Heart right ventricle (tissue), 16 donors: ENCODE measurements at regions not wholly inside any gene's neighbourhood (a gene's known extent, or its start where the extent isn't known, plus 50 kb on each side); places are given as distances from the start of the nearest gene placed in this dataset.
"Not testable (repeated sequence)": the region's sequence is repeated elsewhere in the genome, so short reads cannot be mapped to it uniquely, and the experiment has no call there.

ENCODE experiments used
- ATAC-seq, 8 donors: fragments of 200-7000 bp; cut with Tn5 transposase; one replicate each; pipeline ENCODE4 v1.9.1; 2020; ENCODE audit warnings: mild to moderate bottlenecking in 8 of 8, moderate library complexity in 8 of 8, moderate number of reproducible peaks in 1 of 8
- DNase-seq, 2 donors: peaks; one replicate each; pipeline ENCODE4 v3.0.0-alpha.2; 2020
- H3K27ac ChIP-seq, 10 donors: fragments of 200-600 bp; sonication (generic) in 2 of 10; one replicate each; pipeline versions ENCODE4 v1.5.0 to v1.8.0; 2020 to 2022; ENCODE audit warnings: mild to moderate bottlenecking in 3 of 10
- H3K27me3 ChIP-seq, 7 donors: fragments of 200-600 bp; one replicate each; pipeline ENCODE4 v1.8.0; 2021 to 2022; ENCODE audit warnings: mild to moderate bottlenecking in 2 of 7
- H3K36me3 ChIP-seq, 9 donors: fragments of 200-600 bp; sonication (generic) in 1 of 9; one replicate each; pipeline versions ENCODE4 v1.5.0 to v1.8.0; 2020 to 2022; ENCODE audit warnings: mild to moderate bottlenecking in 2 of 9
- H3K4me1 ChIP-seq, 9 donors: fragments of 200-600 bp; sonication (generic) in 1 of 9; one replicate each; pipeline versions ENCODE4 v1.5.0 to v1.8.0; 2020 to 2022; ENCODE audit warnings: mild to moderate bottlenecking in 4 of 9
- H3K4me3 ChIP-seq, 10 donors: fragments of 200-600 bp; sonication (generic) in 2 of 10; one replicate each; pipeline versions ENCODE4 v1.5.0 to v1.8.0; 2020 to 2022; ENCODE audit warnings: mild to moderate bottlenecking in 7 of 10, moderate library complexity in 2 of 10
- H3K9me3 ChIP-seq, 11 donors: fragments of 200-600 bp in 10 of 11; sonication (generic) in 2 of 11; one replicate each; pipeline versions ENCODE4 v1.5.0 to v1.8.0; 2013 to 2022; ENCODE audit warnings: mild to moderate bottlenecking in 2 of 11, control low read depth in 1 of 11, moderate library complexity in 1 of 11
- CTCF ChIP-seq, 9 donors: fragments of 200-600 bp; sonication (generic) in 2 of 9; IDR thresholded peaks; one replicate each; pipeline versions ENCODE4 v1.5.0 to v1.8.0; 2021 to 2022; ENCODE audit warnings: antibody characterized with exemption in 9 of 9, mild to moderate bottlenecking in 5 of 9, moderate library complexity in 1 of 9
- WGBS, 2 donors: extraction: QIAGEN DNeasy Blood & Tissue Kit; methylation state at CpG; one replicate each; pipeline ENCODE4 v1.1.7; 2013; ENCODE audit warnings: inconsistent platforms in 1 of 2; 5-methylcytosine and 5-hydroxymethylcytosine counted together
- intact Hi-C, 10 donors: fragments of 100-400 bp; cut with DNase I; formaldehyde crosslinking; loops; one replicate each; pipeline versions ENCODE4 v1.11.1 to v1.14.2; 2022
- donor health status: Arrhythmogenic right ventricular cardiomyopathy.
- donor health status: ischemic (EF 13 %, LVEDD 7.1; RV severe dilation, severe dysfunction).
- donor health status: healthy with polysubstance abuse.
- donor health status: DM: no; HTN: yes; CAD: no.
- donor health status: DM: no; HTN: no; CAD: no.
- donor health status: ischemic (EF 25% LVEDD 6.9; RV normal size, moderate dysfunction).
- donor health status: ischemic (EF 25% LVEDD 5.7; RV mildly dilated, moderate dysfunction).
- donor health status: healthy.
- donor health status: DM: yes; HTN: yes; CAD: no.
- donor health status: Ischemic cardiomyopathy.
- donor health status: ischemic (EF 35%, LVEDD 5.7; RV mildly dilated, moderate dysfunction).
- donor health status: nonischemic (EF 11% LVEDD 7.7; RV severe dilation, severe dysfunction).
- donor health status: DM: yes; HTN: yes; CAD: no.
- donor health status: PGD.
- donor health status: ischemic (EF 29% LVEDD 5.4; RV normal size, mild dysfunction).
- donor health status: nonischemic (EF 23%, LVEDD 6.1; RV moderate dilation, normal function).

- no peaks in the 10 kb centered on the region for H3K4me1 ChIP-seq
- no peak overlapping the region for H3K27ac ChIP-seq
- intact Hi-C loops = no loop called here
- H3K36me3 ChIP-seq = no peaks in the 10 kb centered on the region
- ATAC-seq (no peak), DNase-seq (no peak)
- peaks cover 0 to 14% (median 0%) of the 10 kb centered on the region in 11 donors for H3K9me3 ChIP-seq
- 85 to 89% methylated on average over 4 of the region's 4 CpGs for WGBS, 2 donors
- no peak for TF ChIP-seq CTCF (IDR thresholded peaks at IDR 0.05)
- no peak overlapping the region for H3K4me3 ChIP-seq
- H3K27me3 ChIP-seq = no peaks in the 10 kb centered on the region
Observed at GRCh38 chr9:129301941-129302340, 123.9 kb upstream of the IER5L start.

GRCh38 chr9:129296195-129296594 is 118.1 kb upstream of the IER5L start:
- H3K4me3 ChIP-seq, ATAC-seq, intact Hi-C loops, H3K27ac ChIP-seq, H3K27me3 ChIP-seq, H3K4me1 ChIP-seq, H3K36me3 ChIP-seq, DNase-seq: not testable (repeated sequence)
- peaks cover 0 to 34% (median 9%) of the 10 kb centered on the region in 11 donors for H3K9me3 ChIP-seq
- 91 to 93% methylated on average over 2 of the region's 3 CpGs for WGBS, 2 donors

GRCh38 chr9:129291041-129291501 is 113.0 kb upstream of the IER5L start:
- H3K27ac ChIP-seq = no peak overlapping the region
- DNase-seq (no peak), ATAC-seq (no peak)
- no peak overlapping the region for H3K4me3 ChIP-seq
- peaks cover 0 to 3% (median 0%) of the 10 kb centered on the region in 9 donors for H3K36me3 ChIP-seq
- H3K9me3 ChIP-seq = peaks cover 0 to 19% (median 9%) of the 10 kb centered on the region in 11 donors
- intact Hi-C loops = no loop called here
- WGBS, 2 donors = 76 to 84% methylated on average over 11 of the region's 11 CpGs
- H3K27me3 ChIP-seq = no peaks in the 10 kb centered on the region
- TF ChIP-seq CTCF (IDR thresholded peaks at IDR 0.05) = no peak
- H3K4me1 ChIP-seq = no peaks in the 10 kb centered on the region

GRCh38 chr9:129290606-129291005 is 112.5 kb upstream of the IER5L start:
- TF ChIP-seq CTCF (IDR thresholded peaks at IDR 0.05) = no peak
- WGBS, 2 donors = 91 to 93% methylated on average over 16 of the region's 16 CpGs
- H3K9me3 ChIP-seq = peaks cover 0 to 14% (median 4%) of the 10 kb centered on the region in 11 donors
- intact Hi-C loops = no loop called here
- no peak for DNase-seq
- no peak overlapping the region for H3K4me3 ChIP-seq
- H3K27ac ChIP-seq = no peak overlapping the region
- no peak for ATAC-seq
- H3K36me3 ChIP-seq = peaks cover 0 to 6% (median 0%) of the 10 kb centered on the region in 9 donors
- no peaks in the 10 kb centered on the region for H3K27me3 ChIP-seq
- H3K4me1 ChIP-seq = no peaks in the 10 kb centered on the region

- no peak for DNase-seq
- Histone ChIP-seq H3K36me3 (peaks cover 0 to 6% (median 0%) of the 10 kb centered on the region in 9 donors), H3K9me3 (peaks cover 0 to 9% (median 0%) of the 10 kb centered on the region in 11 donors), H3K27me3 (no peaks in the 10 kb centered on the region), H3K4me3 (no peak overlapping the region), H3K27ac (no peak overlapping the region), H3K4me1 (no peaks in the 10 kb centered on the region)
- intact Hi-C loops = no loop called here
- 73 to 82% methylated on average over 3 of the region's 3 CpGs for WGBS, 2 donors
- ATAC-seq = no peak
- TF ChIP-seq CTCF (IDR thresholded peaks at IDR 0.05) = no peak
Observed at GRCh38 chr9:129289883-129290282, 111.8 kb upstream of the IER5L start.
